CD4-positive, alpha-beta T cell treated with Interferon gamma for 1 hour (primary cell): ENCODE measurements at regions not wholly inside any gene's neighbourhood (a gene's known extent, or its start where the extent isn't known, plus 50 kb on each side); places are given as distances from the start of the nearest gene placed in this dataset.

Source experiments
- DNase-seq: peaks from one replicate; pipeline ENCODE4 v3.0.0-alpha.2; 2020

GRCh38 chr5:4137781-4138180, 542.1 kb downstream of the IRX1 start:
- DNase-seq = no peak

- DNase-seq = no peak
Observed at GRCh38 chr5:4142842-4143241, 547.2 kb downstream of the IRX1 start.

GRCh38 chr5:4144411-4145007, 548.9 kb downstream of the IRX1 start:
- DNase-seq = no peak

GRCh38 chr5:4145511-4145910, 549.9 kb downstream of the IRX1 start:
- DNase-seq = no peak

GRCh38 chr5:4148009-4148408, 552.4 kb downstream of the IRX1 start:
- no peak for DNase-seq

- no peak for DNase-seq
Observed at GRCh38 chr5:4150067-4150466, 554.4 kb downstream of the IRX1 start.

- DNase-seq = no peak
Observed at GRCh38 chr5:4156153-4156552, 560.5 kb downstream of the IRX1 start.

GRCh38 chr5:4156889-4157288, 561.3 kb downstream of the IRX1 start:
- no peak for DNase-seq

- no peak for DNase-seq
Observed at GRCh38 chr5:4158750-4159447, 563.3 kb downstream of the IRX1 start.

- DNase-seq = no peak
Observed at GRCh38 chr5:4159681-4160080, 564.0 kb downstream of the IRX1 start.

- no peak for DNase-seq
Observed at GRCh38 chr5:4164167-4164566, 568.5 kb downstream of the IRX1 start.

GRCh38 chr5:4180703-4181102, 585.1 kb downstream of the IRX1 start:
- no peak for DNase-seq

GRCh38 chr5:4182144-4182543, 586.5 kb downstream of the IRX1 start:
- DNase-seq = no peak

- no peak for DNase-seq
Observed at GRCh38 chr5:4185127-4185526, 589.5 kb downstream of the IRX1 start.

GRCh38 chr5:4188704-4189103, 593.1 kb downstream of the IRX1 start:
- DNase-seq = no peak

- DNase-seq = no peak
Observed at GRCh38 chr5:4189317-4189716, 593.7 kb downstream of the IRX1 start.

GRCh38 chr5:4191041-4191440, 595.4 kb downstream of the IRX1 start:
- DNase-seq = no peak

GRCh38 chr5:4191703-4192102, 596.1 kb downstream of the IRX1 start:
- no peak for DNase-seq

- no peak for DNase-seq
Observed at GRCh38 chr5:4192111-4192510, 596.5 kb downstream of the IRX1 start.

GRCh38 chr5:4196744-4197143, 601.1 kb downstream of the IRX1 start:
- DNase-seq = no peak

GRCh38 chr5:4197151-4197550, 601.5 kb downstream of the IRX1 start:
- DNase-seq = no peak

- no peak for DNase-seq
Observed at GRCh38 chr5:4198461-4198860, 602.8 kb downstream of the IRX1 start.

GRCh38 chr5:4199049-4199841, 603.6 kb downstream of the IRX1 start:
- DNase-seq = no peak

- no peak for DNase-seq
Observed at GRCh38 chr5:4203146-4203545, 607.5 kb downstream of the IRX1 start.
